Thymus (tissue), 11 donors: ENCODE measurements at regions not wholly inside any gene's neighbourhood (a gene's known extent, or its start where the extent isn't known, plus 50 kb on each side); places are given as distances from the start of the nearest gene placed in this dataset.

Experiments
- DNase-seq, 9 donors: peaks; one replicate each; pipeline ENCODE4 v3.0.0-alpha.2; 2013; ENCODE audit warnings: low spot score in 9 of 9, low read depth in 6 of 9, missing footprints in 1 of 9
- H3K27ac ChIP-seq, 2 donors: one replicate each; pipeline ENCODE4 v1.5.1; 2013; ENCODE audit warnings: control low read depth in 1 of 2, low read depth in 1 of 2, low read length in 1 of 2, mild to moderate bottlenecking in 1 of 2, moderate library complexity in 1 of 2
- H3K27me3 ChIP-seq, 2 donors: one replicate each; pipeline ENCODE4 v1.5.1; 2013; ENCODE audit warnings: low read length in 1 of 2; ENCODE audit not compliant: control insufficient read depth in 2 of 2, insufficient read depth in 1 of 2
- H3K36me3 ChIP-seq, 2 donors: one replicate each; pipeline ENCODE4 v1.5.1; 2013; ENCODE audit warnings: low read length in 1 of 2, mild to moderate bottlenecking in 1 of 2, moderate library complexity in 1 of 2; ENCODE audit not compliant: control insufficient read depth in 2 of 2, insufficient read depth in 2 of 2
- H3K4me1 ChIP-seq, 2 donors: one replicate each; pipeline ENCODE4 v1.5.1; 2013; ENCODE audit warnings: low read length in 2 of 2; ENCODE audit not compliant: control insufficient read depth in 2 of 2, insufficient read depth in 2 of 2
- H3K4me3 ChIP-seq, 2 donors: one replicate each; pipeline ENCODE4 v1.5.1; 2013; ENCODE audit warnings: low read length in 2 of 2, control low read depth in 1 of 2, mild to moderate bottlenecking in 1 of 2
- H3K9me3 ChIP-seq, 2 donors: one replicate each; pipeline ENCODE4 v1.5.1; 2013; ENCODE audit warnings: low read length in 1 of 2, mild to moderate bottlenecking in 1 of 2; ENCODE audit not compliant: control insufficient read depth in 2 of 2, insufficient read depth in 1 of 2
- WGBS: extraction: QIAGEN DNeasy Blood & Tissue Kit; methylation state at CpG from one replicate; pipeline ENCODE4 v1.1.7; 2013; 5-methylcytosine and 5-hydroxymethylcytosine counted together
- donor health status: healthy.

GRCh38 chr11:70530010-70530409 lies 131.7 kb downstream of the CTTN start:
- peaks cover 0 to 6% of the 10 kb centered on the region in 2 donors for H3K9me3 ChIP-seq
- DNase-seq = no peak

GRCh38 chr11:70530629-70531185 lies 132.4 kb downstream of the CTTN start:
- peaks cover 0 to under 1% of the 10 kb centered on the region in 2 donors for H3K4me1 ChIP-seq
- WGBS = 97% methylated on average over 11 of the region's 11 CpGs
- no peak for DNase-seq
- peaks cover 0 to 6% of the 10 kb centered on the region in 2 donors for H3K9me3 ChIP-seq
- H3K36me3 ChIP-seq = no peaks in the 10 kb centered on the region
- H3K27ac ChIP-seq = no peak overlapping the region
- no peak overlapping the region for H3K4me3 ChIP-seq
- no peaks in the 10 kb centered on the region for H3K27me3 ChIP-seq

More at GRCh38 chr11:70530010-70530409, 131.7 kb downstream of the CTTN start:
- H3K27me3 ChIP-seq = no peaks in the 10 kb centered on the region
- H3K27ac ChIP-seq = no peak overlapping the region
- H3K4me1 ChIP-seq = peaks cover 0 to 3% of the 10 kb centered on the region in 2 donors
- 95% methylated on average over 10 of the region's 10 CpGs for WGBS
- H3K4me3 ChIP-seq = no peak overlapping the region
- no peaks in the 10 kb centered on the region for H3K36me3 ChIP-seq

GRCh38 chr11:70531281-70532065 lies 133.1 kb downstream of the CTTN start:
- Histone ChIP-seq H3K27ac (no peak overlapping the region), H3K4me1 (no peaks in the 10 kb centered on the region), H3K4me3 (no peak overlapping the region), H3K36me3 (no peaks in the 10 kb centered on the region), H3K9me3 (peaks cover 0 to 6% of the 10 kb centered on the region in 2 donors), H3K27me3 (no peaks in the 10 kb centered on the region)
- DNase-seq = no peak
- WGBS = 89% methylated on average over 18 of the region's 18 CpGs

GRCh38 chr11:70532066-70532440 lies 133.7 kb downstream of the CTTN start:
- no peaks in the 10 kb centered on the region for H3K36me3 ChIP-seq
- H3K4me3 ChIP-seq = no peak overlapping the region
- no peak overlapping the region for H3K27ac ChIP-seq
- H3K4me1 ChIP-seq = no peaks in the 10 kb centered on the region
- H3K27me3 ChIP-seq = no peaks in the 10 kb centered on the region
- H3K9me3 ChIP-seq = peaks cover 0 to 6% of the 10 kb centered on the region in 2 donors
- WGBS = 75% methylated on average over 1 of the region's 1 CpG
- DNase-seq = no peak

GRCh38 chr11:70532731-70533130 lies 134.4 kb downstream of the CTTN start:
- Histone ChIP-seq H3K36me3 (no peaks in the 10 kb centered on the region), H3K27me3 (no peaks in the 10 kb centered on the region), H3K4me1 (no peaks in the 10 kb centered on the region), H3K9me3 (peaks cover 0 to 6% of the 10 kb centered on the region in 2 donors), H3K4me3 (no peak overlapping the region), H3K27ac (no peak overlapping the region)
- no peak for DNase-seq
- 81% methylated on average over 15 of the region's 15 CpGs for WGBS

- Histone ChIP-seq H3K27ac (no peak overlapping the region), H3K36me3 (no peaks in the 10 kb centered on the region), H3K27me3 (no peaks in the 10 kb centered on the region), H3K4me3 (no peak overlapping the region), H3K9me3 (no peaks in the 10 kb centered on the region), H3K4me1 (no peaks in the 10 kb centered on the region)
- no peak for DNase-seq
- WGBS = 90% methylated on average over 16 of the region's 16 CpGs
These were observed 137.1 kb downstream of the CTTN start for GRCh38 chr11:70535191-70535971.

- Histone ChIP-seq H3K36me3 (no peaks in the 10 kb centered on the region), H3K27ac (no peak overlapping the region), H3K4me3 (no peak overlapping the region), H3K27me3 (no peaks in the 10 kb centered on the region), H3K4me1 (no peaks in the 10 kb centered on the region), H3K9me3 (no peaks in the 10 kb centered on the region)
- DNase-seq = no peak
- WGBS = 96% methylated on average over 20 of the region's 20 CpGs
These were observed 137.9 kb downstream of the CTTN start for GRCh38 chr11:70536051-70536877.

GRCh38 chr11:70537576-70538571 lies 139.5 kb downstream of the CTTN start:
- Histone ChIP-seq H3K36me3 (no peaks in the 10 kb centered on the region), H3K27me3 (no peaks in the 10 kb centered on the region), H3K9me3 (no peaks in the 10 kb centered on the region), H3K4me1 (no peaks in the 10 kb centered on the region), H3K27ac (no peak overlapping the region), H3K4me3 (no peak overlapping the region)
- no peak for DNase-seq
- WGBS = 93% methylated on average over 28 of the region's 28 CpGs
